B cell (primary cell): ENCODE measurements at regions not wholly inside any gene's neighbourhood (a gene's known extent, or its start where the extent isn't known, plus 50 kb on each side); places are given as distances from the start of the nearest gene placed in this dataset.
"Not testable (repeated sequence)": the region's sequence is repeated elsewhere in the genome, so short reads cannot be mapped to it uniquely, and the experiment has no call there.

Experiments
- ATAC-seq: fragments of 200-7000 bp; cut with Tn5 transposase; one replicate; pipeline ENCODE4 v1.10.0; 2021; ENCODE audit warnings: low read depth, mild to moderate bottlenecking, moderate number of reproducible peaks, moderate library complexity
- CTCF ChIA-PET: fragments of 350-600 bp; sonication (Branson Sonifier 250); formaldehyde crosslinking; loops from one replicate; lab custom pipeline; 2021; ENCODE audit warnings: antibody characterized with exemption, inconsistent platforms; lab: Charles Lee
- POLR2A ChIA-PET: fragments of 350-600 bp; sonication (Branson Sonifier 250); formaldehyde crosslinking; loops from one replicate; lab custom pipeline; 2021; ENCODE audit warnings: antibody characterized with exemption; lab: Charles Lee
- DNase-seq: peaks from one replicate; pipeline ENCODE4 v3.0.0; 2013
- H2AFZ ChIP-seq: 2 replicates; pipeline ENCODE4 v1.6.1; 2012; ENCODE audit warnings: mild to moderate bottlenecking, low read depth, low read length; ENCODE audit not compliant: insufficient read depth, poor library complexity, severe bottlenecking
- H3K27ac ChIP-seq, 2 donors: 1 replicate in 1 of 2; 2 replicates in 1 of 2; pipeline ENCODE4 v1.5.1; 2012 to 2013; ENCODE audit warnings: low read length in 2 of 2, mild to moderate bottlenecking in 2 of 2, moderate library complexity in 1 of 2
- H3K27me3 ChIP-seq, 4 experiments: fragments of 200-600 bp in 1 of 4; sonication (generic) in 1 of 4; replicated peaks in 1 of 4; 1 replicate in 2 of 4; 2 replicates in 2 of 4; pipeline versions ENCODE4 v1.6.1 to v1.7.0; 2013 to 2016; ENCODE audit warnings: low read length in 3 of 4, mild to moderate bottlenecking in 2 of 4, mixed read lengths in 1 of 4, moderate library complexity in 1 of 4; ENCODE audit not compliant: insufficient read depth in 4 of 4, control insufficient read depth in 3 of 4; ENCODE audit errors: control extremely low read depth in 1 of 4
- H3K36me3 ChIP-seq, 2 experiments: replicated peaks in 1 of 2; 1 replicate in 1 of 2; 2 replicates in 1 of 2; pipeline versions ENCODE4 v1.6.1 to v1.7.1; 2013; ENCODE audit warnings: low read length in 1 of 2; ENCODE audit not compliant: insufficient read depth in 2 of 2, control insufficient read depth in 1 of 2; ENCODE audit errors: control extremely low read depth in 1 of 2, extremely low read depth in 1 of 2
- H3K4me1 ChIP-seq, 2 donors: fragments of 200-600 bp in 1 of 2; sonication (generic) in 1 of 2; 1 replicate in 1 of 2; 2 replicates in 1 of 2; pipeline versions ENCODE4 v1.5.1 to v1.6.1; 2013 to 2017; ENCODE audit warnings: low read length in 2 of 2; ENCODE audit not compliant: control insufficient read depth in 2 of 2, insufficient read depth in 2 of 2
- H3K4me2 ChIP-seq: replicated peaks from 2 replicates; pipeline ENCODE3; 2012; ENCODE audit warnings: mild to moderate bottlenecking, low read depth, low read length; ENCODE audit not compliant: poor library complexity, severe bottlenecking
- H3K4me3 ChIP-seq, 5 experiments: fragments of 200-600 bp in 1 of 5; sonication (generic) in 1 of 5; 1 replicate in 3 of 5; 2 replicates in 2 of 5; pipeline versions ENCODE4 v1.5.1 to v1.7.0; 2011 to 2016; ENCODE audit warnings: low read length in 4 of 5, mild to moderate bottlenecking in 4 of 5, low read depth in 2 of 5, control low read depth in 1 of 5, moderate library complexity in 1 of 5; ENCODE audit not compliant: insufficient read depth in 1 of 5; ENCODE audit errors: control extremely low read depth in 1 of 5, extremely low read depth in 1 of 5
- H3K79me2 ChIP-seq: fragments of 200-600 bp; sonication (generic); one replicate; pipeline ENCODE4 v1.6.0; 2016; ENCODE audit warnings: low read length; ENCODE audit not compliant: control insufficient read depth, insufficient read depth
- H3K9ac ChIP-seq: fragments of 200-600 bp; sonication (generic); 2 replicates; pipeline ENCODE4 v1.6.1; 2017; ENCODE audit warnings: mild to moderate bottlenecking, low read length, moderate library complexity
- H3K9me3 ChIP-seq, 3 donors: one replicate each; pipeline versions ENCODE4 v1.6.1 to v1.7.1; 2013; ENCODE audit warnings: low read length in 2 of 3; ENCODE audit not compliant: control insufficient read depth in 2 of 3, insufficient read depth in 1 of 3; ENCODE audit errors: control extremely low read depth in 1 of 3
- H4K20me1 ChIP-seq: 2 replicates; pipeline ENCODE4 v1.6.0; 2012; ENCODE audit warnings: mild to moderate bottlenecking, low read length; ENCODE audit not compliant: insufficient read depth, control insufficient read depth, poor library complexity, severe bottlenecking
- H3K27ac Mint-ChIP-seq: one replicate; pipeline ENCODE4 v1.8.0; 2021; ENCODE audit warnings: mixed read lengths
- H3K27me3 Mint-ChIP-seq: one replicate; pipeline ENCODE4 v1.8.0; 2021; ENCODE audit warnings: mixed read lengths
- H3K4me1 Mint-ChIP-seq: one replicate; pipeline ENCODE4 v1.8.0; 2021; ENCODE audit warnings: mixed read lengths
- H3K4me3 Mint-ChIP-seq: one replicate; pipeline ENCODE4 v1.8.0; 2021; ENCODE audit warnings: mixed read lengths
- H3K9me3 Mint-ChIP-seq: one replicate; pipeline ENCODE4 v1.8.0; 2022; ENCODE audit warnings: mixed read lengths; ENCODE audit not compliant: insufficient read depth
- CTCF ChIP-seq: fragments of 200-600 bp; IDR thresholded peaks from one replicate; pipeline ENCODE4 v1.8.0; 2022; ENCODE audit warnings: antibody characterized with exemption, mild to moderate bottlenecking
- EZH2 ChIP-seq: IDR thresholded peaks from 2 replicates; pipeline ENCODE4 v1.6.1; 2012; ENCODE audit warnings: borderline replicate concordance, low read depth, mild to moderate bottlenecking, moderate library complexity, low read length; ENCODE audit not compliant: insufficient read depth, poor library complexity, severe bottlenecking
- WGBS: methylation state at CpG from one replicate; pipeline ENCODE4 v1.1.5; 2013; ENCODE audit warnings: missing lambda C conversion rate; ENCODE audit not compliant: insufficient coverage; 5-methylcytosine and 5-hydroxymethylcytosine counted together
- intact Hi-C: fragments of 100-400 bp; cut with micrococcal nuclease; formaldehyde crosslinking; loops from one replicate; pipeline ENCODE4 v1.10.0; 2022

GRCh38 chr1:109838838-109839240 is 71.8 kb upstream of the CSF1 start:
- ChIA-PET POLR2A (no interaction called here), CTCF (no interaction called here)
- H3K4me2 ChIP-seq, result no peak overlapping the region
- no peak overlapping the region for H3K9ac ChIP-seq
- H3K27ac ChIP-seq, result no peak overlapping the region
- peaks cover 0 to 4% (median 2%) of the 10 kb centered on the region in 4 experiments for H3K27me3 ChIP-seq
- H3K4me1 ChIP-seq, result no peaks in the 10 kb centered on the region
- no peak overlapping the region for H3K4me3 Mint-ChIP-seq
- H3K79me2 ChIP-seq, result no peaks in the 10 kb centered on the region
- DNase-seq, result no peak
- no peak overlapping the region for H3K27ac Mint-ChIP-seq
- no peaks in the 10 kb centered on the region for H3K4me1 Mint-ChIP-seq
- H3K36me3 ChIP-seq, result no peaks in the 10 kb centered on the region
- ATAC-seq, result no peak
- peaks cover 4 to 13% (median 7%) of the 10 kb centered on the region in 3 donors for H3K9me3 ChIP-seq
- H2AFZ ChIP-seq, result no peak overlapping the region
- 90% methylated on average over 2 of the region's 4 CpGs for WGBS
- TF ChIP-seq CTCF, result no peak
- no peak for TF ChIP-seq EZH2
- no peaks in the 10 kb centered on the region for H4K20me1 ChIP-seq
- H3K9me3 Mint-ChIP-seq, result peaks cover 6% of the 10 kb centered on the region
- no peak overlapping the region for H3K4me3 ChIP-seq
- intact Hi-C loops, result no loop called here
- peaks cover 14% of the 10 kb centered on the region for H3K27me3 Mint-ChIP-seq

- peaks cover 6% of the 10 kb centered on the region for H3K9me3 Mint-ChIP-seq
- intact Hi-C loops, result no loop called here
- no peak overlapping the region for H3K4me3 Mint-ChIP-seq
- ChIA-PET CTCF (interaction anchor here (0.6 kb wide), 1 partner anchor 10 kb away, joined by 4 read pairs; no protein-coding TSS in a partner anchor), POLR2A (no interaction called here)
- Histone ChIP-seq H3K9me3 (peaks cover 4 to 13% (median 7%) of the 10 kb centered on the region in 3 donors), H3K27ac (no peak overlapping the region), H3K4me3 (no peak overlapping the region), H3K36me3 (no peaks in the 10 kb centered on the region), H3K4me2 (no peak overlapping the region), H2AFZ (no peak overlapping the region), H3K79me2 (no peaks in the 10 kb centered on the region), H3K4me1 (no peaks in the 10 kb centered on the region), H3K27me3 (peaks cover 0 to 4% (median 2%) of the 10 kb centered on the region in 4 experiments), H3K9ac (no peak overlapping the region), H4K20me1 (no peaks in the 10 kb centered on the region)
- ATAC-seq, result no peak
- H3K27ac Mint-ChIP-seq, result no peak overlapping the region
- TF ChIP-seq EZH2 (no peak), CTCF (no peak)
- DNase-seq, result no peak
- H3K27me3 Mint-ChIP-seq, result peaks cover 20% of the 10 kb centered on the region
- 88% methylated on average over 1 of the region's 2 CpGs for WGBS
- H3K4me1 Mint-ChIP-seq, result no peaks in the 10 kb centered on the region
Measured at GRCh38 chr1:109837852-109838570, 72.6 kb upstream of the CSF1 start.

- H3K4me3 ChIP-seq, H3K9ac ChIP-seq, DNase-seq, H3K27ac ChIP-seq, H3K27me3 ChIP-seq, ATAC-seq, H3K27ac Mint-ChIP-seq, H3K4me1 Mint-ChIP-seq, intact Hi-C loops, POLR2A ChIA-PET, H3K4me2 ChIP-seq, H3K4me3 Mint-ChIP-seq, H3K4me1 ChIP-seq, H2AFZ ChIP-seq, H3K79me2 ChIP-seq, H4K20me1 ChIP-seq, CTCF ChIA-PET, H3K36me3 ChIP-seq: not testable (repeated sequence)
- WGBS, result 100% methylated on average over 2 of the region's 6 CpGs
- H3K27me3 Mint-ChIP-seq, result peaks cover 23% of the 10 kb centered on the region
- H3K9me3 Mint-ChIP-seq, result peaks cover 10% of the 10 kb centered on the region
- peaks cover 7 to 16% (median 16%) of the 10 kb centered on the region in 3 donors for H3K9me3 ChIP-seq
Measured at GRCh38 chr1:109835645-109836044, 71.9 kb upstream of the EPS8L3 start.
